ENCODE measurements at regions not wholly inside any gene's neighbourhood (a gene's known extent, or its start where the extent isn't known, plus 50 kb on each side); places are given as distances from the start of the nearest gene placed in this dataset.

DNA sequence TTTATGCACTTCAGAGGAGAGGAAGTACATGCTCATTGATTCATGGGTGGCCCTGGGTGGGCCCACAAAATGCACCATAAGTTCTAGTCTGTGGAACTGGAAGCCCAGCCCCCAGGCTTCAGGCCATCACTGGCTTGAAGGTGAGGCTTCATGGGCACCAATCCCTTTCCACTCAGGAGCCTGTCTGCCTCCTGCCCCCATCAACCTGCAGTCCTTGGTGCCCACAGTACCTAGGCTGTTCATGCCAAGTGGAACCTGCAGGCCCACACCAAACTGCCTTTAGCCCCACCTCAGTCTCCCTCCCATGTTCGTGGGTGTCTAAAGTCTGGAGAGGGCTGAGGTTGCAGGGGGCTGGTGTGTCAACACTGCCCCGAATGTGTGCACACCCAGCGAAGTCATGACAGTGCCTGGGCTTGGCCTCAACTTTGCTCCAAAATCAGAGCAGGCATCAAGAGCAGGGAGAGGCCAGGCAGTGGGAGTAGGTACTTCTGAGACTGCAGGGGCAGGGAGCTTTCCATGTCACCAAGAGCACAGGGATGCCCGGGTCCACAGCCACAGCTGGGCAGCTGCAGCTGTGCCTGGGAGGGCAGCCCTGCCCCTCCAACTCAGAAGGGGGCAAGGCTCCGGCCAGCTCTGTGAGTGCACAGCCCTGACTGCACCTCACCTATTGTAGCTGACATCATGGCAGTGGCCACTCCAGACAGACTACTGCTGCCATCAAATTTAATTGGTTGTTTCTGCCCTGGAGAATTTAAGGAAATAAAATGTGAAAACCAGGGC is 1250.4 kb upstream of the IGFBP7 start:
- H3K36me3 ChIP-seq (ENCODE audit: control insufficient read depth in 4 of 4, insufficient read depth in 4 of 4, low read length in 4 of 4), result no peaks in the 10 kb centered on the region
- no peak overlapping the region for H3K9ac ChIP-seq (ENCODE audit: insufficient read depth in 1 of 2, low read length in 2 of 2)
- H3K4me3 ChIP-seq, result no peak overlapping the region
- peaks cover 0 to 16% (median 5%) of the 10 kb centered on the region in 4 donors for H3K9me3 ChIP-seq (ENCODE audit: control insufficient read depth in 4 of 4, insufficient read depth in 3 of 4, low read length in 3 of 4)
- ATAC-seq (ENCODE audit: insufficient read depth, low FRiP score) (no peak), DNase-seq (no peak)
- WGBS, 2 donors, result 85 to 88% methylated on average over 5 of the region's 5 CpGs
- TF ChIP-seq, protein P1, sequence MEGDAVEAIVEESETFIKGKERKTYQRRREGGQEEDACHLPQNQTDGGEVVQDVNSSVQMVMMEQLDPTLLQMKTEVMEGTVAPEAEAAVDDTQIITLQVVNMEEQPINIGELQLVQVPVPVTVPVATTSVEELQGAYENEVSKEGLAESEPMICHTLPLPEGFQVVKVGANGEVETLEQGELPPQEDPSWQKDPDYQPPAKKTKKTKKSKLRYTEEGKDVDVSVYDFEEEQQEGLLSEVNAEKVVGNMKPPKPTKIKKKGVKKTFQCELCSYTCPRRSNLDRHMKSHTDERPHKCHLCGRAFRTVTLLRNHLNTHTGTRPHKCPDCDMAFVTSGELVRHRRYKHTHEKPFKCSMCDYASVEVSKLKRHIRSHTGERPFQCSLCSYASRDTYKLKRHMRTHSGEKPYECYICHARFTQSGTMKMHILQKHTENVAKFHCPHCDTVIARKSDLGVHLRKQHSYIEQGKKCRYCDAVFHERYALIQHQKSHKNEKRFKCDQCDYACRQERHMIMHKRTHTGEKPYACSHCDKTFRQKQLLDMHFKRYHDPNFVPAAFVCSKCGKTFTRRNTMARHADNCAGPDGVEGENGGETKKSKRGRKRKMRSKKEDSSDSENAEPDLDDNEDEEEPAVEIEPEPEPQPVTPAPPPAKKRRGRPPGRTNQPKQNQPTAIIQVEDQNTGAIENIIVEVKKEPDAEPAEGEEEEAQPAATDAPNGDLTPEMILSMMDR (IDR thresholded peaks at IDR 0.05; ENCODE audit: control extremely low read depth, extremely low read depth), result no peak
- H3K27ac ChIP-seq (ENCODE audit: low read depth in 1 of 2, low read length in 1 of 2), result no peak overlapping the region
- H3K27me3 ChIP-seq (ENCODE audit: control insufficient read depth in 3 of 3, insufficient read depth in 3 of 3, low read length in 2 of 3), result no peaks in the 10 kb centered on the region
- H3K4me1 ChIP-seq (ENCODE audit: control insufficient read depth in 5 of 5, insufficient read depth in 5 of 5, low read length in 5 of 5), result no peaks in the 10 kb centered on the region

DNA sequence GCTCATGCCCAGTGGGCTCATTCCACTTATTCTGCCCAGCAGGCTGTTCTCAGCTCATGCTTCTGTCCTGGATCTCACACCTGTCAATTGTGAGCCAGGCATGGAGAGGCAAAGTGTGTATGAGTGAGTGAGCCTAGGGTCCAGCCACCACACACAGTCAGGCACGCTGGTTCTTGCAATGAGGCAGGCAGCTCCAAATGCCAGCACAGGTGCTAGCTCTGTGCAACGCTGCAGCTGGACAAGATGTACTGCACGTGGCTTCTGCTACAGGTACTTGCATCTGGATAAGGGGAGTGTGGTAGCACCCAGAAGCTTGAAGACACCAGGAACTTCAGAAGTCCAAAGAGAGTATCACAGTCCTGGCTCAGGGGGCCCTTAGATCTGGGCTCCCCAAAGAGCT is 1249.4 kb upstream of the IGFBP7 start:
- ATAC-seq (ENCODE audit: insufficient read depth, low FRiP score), result no peak

DNA sequence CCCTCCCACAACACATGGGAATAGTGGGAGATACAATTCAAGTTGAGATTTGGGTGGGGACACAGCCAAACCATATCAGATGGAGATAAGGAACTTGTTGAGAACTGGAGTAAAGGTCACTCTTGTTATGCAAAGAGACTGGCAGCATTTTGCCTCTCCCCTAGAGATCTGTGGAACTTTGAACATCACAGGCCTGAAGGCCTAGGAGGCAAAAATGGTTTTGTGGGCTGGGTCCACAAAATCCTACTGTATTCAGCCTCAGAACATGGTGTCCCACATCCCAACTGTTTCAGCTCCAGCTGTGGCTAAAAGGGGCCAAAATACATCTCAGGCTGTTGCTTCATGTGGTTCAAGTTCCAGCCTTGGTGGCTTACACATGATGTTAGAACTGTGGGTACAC is 1247.8 kb upstream of the IGFBP7 start:
- H3K4me3 ChIP-seq, result no peak overlapping the region
- H3K9me3 ChIP-seq (ENCODE audit: control insufficient read depth in 4 of 4, insufficient read depth in 3 of 4, low read length in 3 of 4), result peaks cover 0 to 16% (median 5%) of the 10 kb centered on the region in 4 donors
- ATAC-seq (ENCODE audit: insufficient read depth, low FRiP score) (no peak), DNase-seq (no peak)
- H3K9ac ChIP-seq (ENCODE audit: insufficient read depth in 1 of 2, low read length in 2 of 2), result no peak overlapping the region
- no peaks in the 10 kb centered on the region for H3K27me3 ChIP-seq (ENCODE audit: control insufficient read depth in 3 of 3, insufficient read depth in 3 of 3, low read length in 2 of 3)
- no peaks in the 10 kb centered on the region for H3K4me1 ChIP-seq (ENCODE audit: control insufficient read depth in 5 of 5, insufficient read depth in 5 of 5, low read length in 5 of 5)
- TF ChIP-seq, protein P1 (IDR thresholded peaks at IDR 0.05; ENCODE audit: control extremely low read depth, extremely low read depth), result no peak
- no peak overlapping the region for H3K27ac ChIP-seq (ENCODE audit: low read depth in 1 of 2, low read length in 1 of 2)
- no peaks in the 10 kb centered on the region for H3K36me3 ChIP-seq (ENCODE audit: control insufficient read depth in 4 of 4, insufficient read depth in 4 of 4, low read length in 4 of 4)

More for the DNA sequence above, 1249.4 kb upstream of the IGFBP7 start:
- 84 to 85% methylated on average over 3 of the region's 3 CpGs for WGBS, 2 donors
- no peaks in the 10 kb centered on the region for H3K27me3 ChIP-seq (ENCODE audit: control insufficient read depth in 3 of 3, insufficient read depth in 3 of 3, low read length in 2 of 3)
- TF ChIP-seq, protein P1 (IDR thresholded peaks at IDR 0.05; ENCODE audit: control extremely low read depth, extremely low read depth), result no peak
- H3K4me3 ChIP-seq, result no peak overlapping the region
- no peaks in the 10 kb centered on the region for H3K4me1 ChIP-seq (ENCODE audit: control insufficient read depth in 5 of 5, insufficient read depth in 5 of 5, low read length in 5 of 5)
- no peak overlapping the region for H3K9ac ChIP-seq (ENCODE audit: insufficient read depth in 1 of 2, low read length in 2 of 2)
- H3K9me3 ChIP-seq (ENCODE audit: control insufficient read depth in 4 of 4, insufficient read depth in 3 of 4, low read length in 3 of 4), result peaks cover 0 to 16% (median 5%) of the 10 kb centered on the region in 4 donors
- DNase-seq, result no peak
- no peaks in the 10 kb centered on the region for H3K36me3 ChIP-seq (ENCODE audit: control insufficient read depth in 4 of 4, insufficient read depth in 4 of 4, low read length in 4 of 4)
- H3K27ac ChIP-seq (ENCODE audit: low read depth in 1 of 2, low read length in 1 of 2), result no peak overlapping the region

DNA sequence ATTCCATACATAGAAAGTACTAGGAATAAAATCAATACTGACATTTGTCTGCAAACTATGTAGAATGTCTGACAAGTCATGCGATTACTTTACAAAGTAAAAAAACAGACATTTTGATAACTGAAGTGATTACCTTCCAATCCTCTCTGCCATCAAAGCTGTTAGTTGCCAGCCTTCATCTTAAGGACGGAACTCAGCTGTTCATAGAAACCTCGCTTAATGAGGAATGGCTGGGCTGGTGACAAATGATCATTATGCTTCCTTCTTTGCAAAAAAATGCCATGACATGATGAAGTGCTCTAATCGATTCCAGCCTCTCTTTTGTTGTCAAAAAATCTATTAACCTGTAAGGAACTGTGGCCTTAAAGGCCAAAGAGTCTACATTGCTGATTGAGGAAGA is 1214.9 kb upstream of the IGFBP7 start:
- Histone ChIP-seq H3K4me3 (no peak overlapping the region), H3K9ac (ENCODE audit: insufficient read depth in 1 of 2, low read length in 2 of 2) (no peak overlapping the region), H3K4me1 (ENCODE audit: control insufficient read depth in 5 of 5, insufficient read depth in 5 of 5, low read length in 5 of 5) (no peaks in the 10 kb centered on the region), H3K27ac (ENCODE audit: low read depth in 1 of 2, low read length in 1 of 2) (no peak overlapping the region), H3K36me3 (ENCODE audit: control insufficient read depth in 4 of 4, insufficient read depth in 4 of 4, low read length in 4 of 4) (no peaks in the 10 kb centered on the region), H3K27me3 (ENCODE audit: control insufficient read depth in 3 of 3, insufficient read depth in 3 of 3, low read length in 2 of 3) (no peaks in the 10 kb centered on the region), H3K9me3 (ENCODE audit: control insufficient read depth in 4 of 4, insufficient read depth in 3 of 4, low read length in 3 of 4) (no peaks in the 10 kb centered on the region)
- TF ChIP-seq, protein P1 (IDR thresholded peaks at IDR 0.05; ENCODE audit: control extremely low read depth, extremely low read depth), result no peak
- no peak for DNase-seq
- ATAC-seq (ENCODE audit: insufficient read depth, low FRiP score), result no peak
- 57 to 62% methylated on average over 4 of the region's 4 CpGs for WGBS, 2 donors
